ENCODE measurements at regions not wholly inside any gene's neighbourhood (a gene's known extent, or its start where the extent isn't known, plus 50 kb on each side); places are given as distances from the start of the nearest gene placed in this dataset.

DNA sequence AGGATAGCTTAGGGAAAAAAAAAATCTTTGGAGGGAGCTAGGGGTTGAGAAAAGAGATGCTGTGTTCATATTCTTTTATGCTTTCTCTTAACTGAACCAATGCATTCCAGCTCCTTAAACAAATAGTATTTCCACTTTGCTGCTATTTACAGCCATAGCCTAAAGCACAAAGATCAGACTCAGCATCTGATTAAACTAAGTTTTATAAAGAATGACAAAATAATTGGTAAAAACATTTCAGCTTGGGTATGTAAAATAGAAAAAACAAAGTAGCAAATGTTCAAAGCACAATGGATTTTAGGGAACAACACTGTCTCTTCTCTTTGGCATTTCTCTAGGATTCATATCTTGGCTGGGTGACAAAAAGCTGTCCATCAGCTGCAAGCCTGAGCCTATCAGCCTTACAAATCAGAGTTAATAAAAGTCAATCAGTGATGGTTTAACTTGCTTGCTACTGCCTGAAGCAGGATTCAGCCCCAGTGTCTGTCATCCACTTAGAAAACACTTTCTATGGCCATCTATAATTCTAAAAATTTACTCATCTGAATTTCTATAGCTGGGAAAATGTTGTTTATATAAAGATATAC is 232.1 kb upstream of the CDIN1 start:
- Histone ChIP-seq H3K9me3 (ENCODE audit: control insufficient read depth, insufficient read depth, low read depth, low read length) (no peaks in the 10 kb centered on the region; the same call in 1 of the 2 replicates), H3K27me3 (ENCODE audit: control insufficient read depth, insufficient read depth, low read length) (no peaks in the 10 kb centered on the region), H3K4me3 (ENCODE audit: low read depth in 2 of 2, low read length in 2 of 2) (no peak overlapping the region), H3K27ac (ENCODE audit: low read length) (no peak overlapping the region), H3K4me1 (ENCODE audit: control insufficient read depth, insufficient read depth, low read length) (no peaks in the 10 kb centered on the region; the same call in 1 of the 2 replicates), H3K36me3 (ENCODE audit: control insufficient read depth, insufficient read depth, low read length) (no peaks in the 10 kb centered on the region)
- in situ Hi-C loops (cut with HindIII; ENCODE audit: low pct_unique_long_range_greater_than_20kb, low sequenced_read_pairs), result no loop called here
- BruUV-seq (replicated peaks), result no TSS peak
- no peak for DNase-seq (ENCODE audit: low read depth, low spot score)
- intact Hi-C loops (cut with micrococcal nuclease; ENCODE audit: unreplicated experiment), result no loop called here
- CTCF ChIA-PET, result no interaction called here
- POLR2A ChIA-PET, result no interaction called here
- TF ChIP-seq CTCF (IDR thresholded peaks at IDR 0.05), result no peak
- TF ChIP-seq REST (IDR thresholded peaks at IDR 0.05; ENCODE audit: insufficient read depth in 1 of 2, low read depth in 2 of 2, low read length in 1 of 2), result no peak
- TF ChIP-seq POLR2AphosphoS5 (IDR thresholded peaks at IDR 0.05; ENCODE audit: low read depth, low read length), result no peak
- TF ChIP-seq TCF7L2 (IDR thresholded peaks at IDR 0.05; ENCODE audit: low read depth, low read length), result no peak
- TF ChIP-seq SIN3A (IDR thresholded peaks at IDR 0.05; ENCODE audit: borderline replicate concordance, insufficient read depth, low read depth, low read length), result no peak
- ATAC-seq, result no peak

- Histone ChIP-seq H3K36me3 (ENCODE audit: control insufficient read depth, insufficient read depth, low read length) (no peaks in the 10 kb centered on the region), H3K4me1 (ENCODE audit: control insufficient read depth, insufficient read depth, low read length) (no peaks in the 10 kb centered on the region), H3K27me3 (ENCODE audit: control insufficient read depth, insufficient read depth, low read length) (no peaks in the 10 kb centered on the region), H3K27ac (ENCODE audit: low read length) (no peak overlapping the region), H3K4me3 (ENCODE audit: low read depth in 2 of 2, low read length in 2 of 2) (no peak overlapping the region), H3K9me3 (ENCODE audit: control insufficient read depth, insufficient read depth, low read depth, low read length) (no peaks in the 10 kb centered on the region; the same call in 1 of the 2 replicates)
- ChIA-PET POLR2A (no interaction called here), CTCF (no interaction called here)
- TF ChIP-seq SIN3A (IDR thresholded peaks at IDR 0.05; ENCODE audit: borderline replicate concordance, insufficient read depth, low read depth, low read length) (no peak), TCF7L2 (IDR thresholded peaks at IDR 0.05; ENCODE audit: low read depth, low read length) (no peak), POLR2AphosphoS5 (IDR thresholded peaks at IDR 0.05; ENCODE audit: low read depth, low read length) (no peak), CTCF (IDR thresholded peaks at IDR 0.05) (no peak), REST (IDR thresholded peaks at IDR 0.05; ENCODE audit: insufficient read depth in 1 of 2, low read depth in 2 of 2, low read length in 1 of 2) (no peak)
- BruUV-seq (replicated peaks), result no TSS peak
- in situ Hi-C loops (cut with HindIII; ENCODE audit: low pct_unique_long_range_greater_than_20kb, low sequenced_read_pairs) (no loop called here), intact Hi-C loops (cut with micrococcal nuclease; ENCODE audit: unreplicated experiment) (no loop called here)
- DNase-seq (ENCODE audit: low read depth, low spot score), result no peak
- ATAC-seq, result no peak
Observed at GRCh38 chr15:36356466-36356865, 223.0 kb upstream of the CDIN1 start.

Data from Panc1 (cell line).